Calu3 (cell line): ENCODE measurements at regions not wholly inside any gene's neighbourhood (a gene's known extent, or its start where the extent isn't known, plus 50 kb on each side); places are given as distances from the start of the nearest gene placed in this dataset.

Experiments
- BruUV-seq: library from RNA; stranded (reverse); fragments of 400-500 nt; replicated peaks from 2 replicates; lab custom pipeline; 2021; lab: Mats Ljungman, UMichigan
- CTCF ChIA-PET: fragments of 300-600 bp; sonication (Branson Sonifier 250); formaldehyde crosslinking; loops from one replicate; lab custom pipeline; 2022; ENCODE audit warnings: antibody characterized with exemption; lab: Charles Lee
- DNase-seq: peaks from one replicate; pipeline ENCODE4 v3.0.0; 2022
- H3K27ac Mint-ChIP-seq: one replicate; pipeline ENCODE4 v1.8.0; 2022; ENCODE audit warnings: mixed read lengths; ENCODE audit not compliant: unreplicated experiment
- H3K27me3 Mint-ChIP-seq: one replicate; pipeline ENCODE4 v1.8.0; 2022; ENCODE audit warnings: mixed read lengths; ENCODE audit not compliant: unreplicated experiment
- H3K36me3 Mint-ChIP-seq: one replicate; pipeline ENCODE4 v1.8.0; 2022; ENCODE audit warnings: mild to moderate bottlenecking, moderate library complexity, mixed read lengths; ENCODE audit not compliant: insufficient read depth, unreplicated experiment
- H3K4me1 Mint-ChIP-seq: one replicate; pipeline ENCODE4 v1.8.0; 2022; ENCODE audit warnings: mild to moderate bottlenecking, low read depth, mixed read lengths; ENCODE audit not compliant: unreplicated experiment
- H3K4me3 Mint-ChIP-seq: one replicate; pipeline ENCODE4 v1.8.0; 2022; ENCODE audit warnings: mild to moderate bottlenecking, low read depth, moderate library complexity, mixed read lengths; ENCODE audit not compliant: unreplicated experiment
- H3K9me3 Mint-ChIP-seq: one replicate; pipeline ENCODE4 v1.8.0; 2022; ENCODE audit warnings: low read depth, mixed read lengths; ENCODE audit not compliant: unreplicated experiment
- intact Hi-C: fragments of 100-400 bp; cut with micrococcal nuclease; formaldehyde crosslinking; loops from one replicate; pipeline ENCODE4 v1.10.0; 2022; ENCODE audit not compliant: unreplicated experiment
- TF ChIP-seq, protein P1 (sequence below): fragments of 200-600 bp; IDR thresholded peaks from one replicate; pipeline ENCODE4 v1.8.0; 2022; ENCODE audit warnings: antibody characterized with exemption; ENCODE audit not compliant: unreplicated experiment

DNA sequence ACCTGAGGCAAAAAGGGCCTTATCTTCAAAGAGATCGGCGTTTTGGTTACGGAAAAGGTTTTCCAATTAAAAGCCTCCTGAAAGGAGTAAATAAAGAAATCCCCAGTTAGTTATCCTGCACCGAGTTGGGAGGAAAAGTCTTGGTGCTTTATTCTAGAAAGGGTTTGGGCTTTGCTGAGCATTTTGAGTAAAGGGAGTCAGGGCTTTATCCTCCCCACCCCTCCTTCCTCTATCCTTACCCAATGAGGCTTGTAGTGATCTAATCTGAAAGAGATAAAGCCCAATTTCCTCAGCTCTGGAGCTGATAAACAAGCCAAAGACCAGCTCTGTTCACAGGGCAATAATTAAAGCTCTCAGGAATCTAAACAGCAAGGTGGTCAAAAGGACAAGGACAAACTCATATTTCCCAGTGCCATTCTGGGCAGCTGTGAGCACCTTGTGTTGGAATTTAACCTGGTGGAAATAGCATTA lies 188.9 kb upstream of the TSC22D1 start:
- BruUV-seq, result no TSS peak
- Mint-ChIP-seq H3K9me3 (no peaks in the 10 kb centered on the region), H3K27ac (peak overlapping the region; percentile 34), H3K27me3 (no peaks in the 10 kb centered on the region), H3K4me3 (no peak overlapping the region), H3K4me1 (peaks cover 51% of the 10 kb centered on the region), H3K36me3 (no peaks in the 10 kb centered on the region)
- no peak for DNase-seq
- CTCF ChIA-PET, result interaction anchor here (0.7 kb wide), 1 partner anchor 62 kb away, joined by 3 read pairs; no protein-coding TSS in a partner anchor
- intact Hi-C loops, result loop anchor here (10.0 kb wide), 1 partner anchor 50 kb away; no protein-coding TSS in a partner anchor
- TF ChIP-seq, protein P1, sequence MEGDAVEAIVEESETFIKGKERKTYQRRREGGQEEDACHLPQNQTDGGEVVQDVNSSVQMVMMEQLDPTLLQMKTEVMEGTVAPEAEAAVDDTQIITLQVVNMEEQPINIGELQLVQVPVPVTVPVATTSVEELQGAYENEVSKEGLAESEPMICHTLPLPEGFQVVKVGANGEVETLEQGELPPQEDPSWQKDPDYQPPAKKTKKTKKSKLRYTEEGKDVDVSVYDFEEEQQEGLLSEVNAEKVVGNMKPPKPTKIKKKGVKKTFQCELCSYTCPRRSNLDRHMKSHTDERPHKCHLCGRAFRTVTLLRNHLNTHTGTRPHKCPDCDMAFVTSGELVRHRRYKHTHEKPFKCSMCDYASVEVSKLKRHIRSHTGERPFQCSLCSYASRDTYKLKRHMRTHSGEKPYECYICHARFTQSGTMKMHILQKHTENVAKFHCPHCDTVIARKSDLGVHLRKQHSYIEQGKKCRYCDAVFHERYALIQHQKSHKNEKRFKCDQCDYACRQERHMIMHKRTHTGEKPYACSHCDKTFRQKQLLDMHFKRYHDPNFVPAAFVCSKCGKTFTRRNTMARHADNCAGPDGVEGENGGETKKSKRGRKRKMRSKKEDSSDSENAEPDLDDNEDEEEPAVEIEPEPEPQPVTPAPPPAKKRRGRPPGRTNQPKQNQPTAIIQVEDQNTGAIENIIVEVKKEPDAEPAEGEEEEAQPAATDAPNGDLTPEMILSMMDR, result no peak

DNA sequence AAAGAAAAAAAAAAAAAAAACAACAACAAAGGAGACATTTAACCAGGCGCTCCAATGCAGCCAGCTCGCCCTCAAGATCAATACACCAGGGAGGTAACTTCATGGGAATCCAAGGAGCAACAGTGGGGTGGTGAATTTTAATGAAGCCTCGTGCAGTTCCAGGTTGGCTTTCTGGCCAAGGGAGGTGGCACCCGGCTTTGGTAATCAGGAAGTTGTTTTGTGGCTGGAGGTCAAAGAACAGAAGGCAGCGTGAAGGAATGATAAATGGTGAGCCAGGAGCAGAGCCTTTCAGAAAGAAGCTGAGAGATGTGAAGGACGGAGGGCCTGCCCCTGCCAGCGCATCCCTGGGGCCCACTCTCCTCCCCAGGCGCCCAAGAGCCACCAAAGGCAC lies 188.2 kb upstream of the TSC22D1 start:
- CTCF ChIA-PET, result interaction anchor here (0.7 to 0.8 kb wide), 3 partner anchors 51 to 382 kb away, joined by 3 to 6 read pairs (median 3); no protein-coding TSS in a partner anchor
- no peaks in the 10 kb centered on the region for H3K27me3 Mint-ChIP-seq
- intact Hi-C loops, result loop anchor here (10.0 kb wide), 1 partner anchor 51 kb away; no protein-coding TSS in a partner anchor
- H3K4me1 Mint-ChIP-seq, result peaks cover 55% of the 10 kb centered on the region
- DNase-seq, result peak; percentile 43
- BruUV-seq, result no TSS peak
- H3K9me3 Mint-ChIP-seq, result no peaks in the 10 kb centered on the region
- peak overlapping the region; percentile 2 for H3K4me3 Mint-ChIP-seq
- peak overlapping the region; percentile 34 for H3K27ac Mint-ChIP-seq
- peaks cover 2% of the 10 kb centered on the region for H3K36me3 Mint-ChIP-seq
- TF ChIP-seq, protein P1, result no peak

DNA sequence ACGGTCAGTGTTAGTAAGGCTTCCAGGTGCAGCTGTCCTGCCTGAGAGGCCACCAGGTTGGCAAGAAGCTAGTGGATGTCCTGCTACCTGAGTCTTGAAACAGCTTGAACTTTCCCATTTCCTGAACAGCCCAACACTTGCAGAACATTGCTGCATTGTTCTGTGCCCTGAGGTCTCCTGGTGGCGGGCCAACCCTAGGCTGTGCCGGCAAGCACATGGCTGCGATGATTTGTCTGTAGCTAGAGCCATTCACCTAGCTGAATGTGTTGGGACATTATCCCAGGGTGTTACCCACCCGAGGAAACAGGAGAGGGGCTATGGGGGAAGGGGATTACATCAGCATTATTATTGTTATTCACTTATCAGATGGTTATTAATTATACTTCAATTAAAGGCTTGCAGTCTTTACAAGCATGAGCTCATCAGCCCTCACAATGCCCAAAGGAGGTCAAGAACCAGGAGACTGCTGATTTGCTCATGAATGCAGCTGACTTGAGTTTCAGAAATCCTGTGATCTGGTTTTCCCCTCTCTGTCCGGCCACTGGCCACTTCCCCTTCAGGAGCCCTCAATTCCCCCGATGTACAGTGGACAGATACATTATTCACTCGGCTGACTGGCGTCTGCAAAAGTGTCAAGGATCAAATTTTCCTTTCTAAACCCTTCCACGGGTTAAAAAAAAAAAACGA lies 187.6 kb upstream of the TSC22D1 start:
- Mint-ChIP-seq H3K36me3 (peaks cover 7% of the 10 kb centered on the region), H3K9me3 (no peaks in the 10 kb centered on the region), H3K27ac (peak overlapping the region; percentile 34), H3K4me3 (peak overlapping the region; percentile 2), H3K27me3 (no peaks in the 10 kb centered on the region), H3K4me1 (peaks cover 55% of the 10 kb centered on the region)
- DNase-seq, result peak; percentile 47
- CTCF ChIA-PET, result interaction anchor here (0.7 to 0.8 kb wide), 3 partner anchors 52 to 383 kb away, joined by 3 to 6 read pairs (median 3); no protein-coding TSS in a partner anchor
- BruUV-seq, result no TSS peak
- intact Hi-C loops, result loop anchor here (10.0 kb wide), 1 partner anchor 51 kb away; no protein-coding TSS in a partner anchor
- TF ChIP-seq, protein P1, result no peak

DNA sequence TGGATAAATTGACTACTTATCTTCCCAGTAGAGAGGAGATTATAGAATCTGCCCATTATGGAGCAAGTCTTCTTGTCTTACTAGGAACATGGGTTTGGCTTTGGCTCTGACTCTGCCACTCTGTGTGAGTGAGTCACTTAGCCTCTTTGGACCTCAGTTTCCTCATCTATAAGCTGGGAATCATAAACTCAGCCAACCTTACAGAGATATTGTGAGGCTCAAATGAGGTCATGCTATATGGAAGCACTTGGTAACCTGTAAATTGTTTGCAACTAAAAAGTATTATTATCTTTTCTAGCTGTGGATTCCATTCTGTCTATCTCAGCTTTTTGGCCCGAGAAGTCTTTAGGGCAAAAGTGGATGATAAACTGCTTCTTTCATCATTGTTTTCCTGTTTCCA lies 186.8 kb upstream of the TSC22D1 start:
- Mint-ChIP-seq H3K27ac (peak overlapping the region; percentile 34), H3K27me3 (no peaks in the 10 kb centered on the region), H3K4me1 (peaks cover 55% of the 10 kb centered on the region), H3K9me3 (no peaks in the 10 kb centered on the region), H3K36me3 (peaks cover 9% of the 10 kb centered on the region), H3K4me3 (no peak overlapping the region)
- DNase-seq, result no peak
- intact Hi-C loops, result loop anchor here (10.0 kb wide), 1 partner anchor 52 kb away; no protein-coding TSS in a partner anchor
- CTCF ChIA-PET, result interaction anchor here (0.6 kb wide), 1 partner anchor 16 kb away, joined by 3 read pairs; no protein-coding TSS in a partner anchor
- TF ChIP-seq, protein P1, result no peak
- BruUV-seq, result no TSS peak
